Thyroid gland (tissue), 4 donors: ENCODE measurements at regions not wholly inside any gene's neighbourhood (a gene's known extent, or its start where the extent isn't known, plus 50 kb on each side); places are given as distances from the start of the nearest gene placed in this dataset.

Source experiments
- POLR2A ChIP-seq, 2 donors: fragments of 450-650 bp; IDR thresholded peaks; one replicate each; pipeline ENCODE4 v1.6.1; 2017; ENCODE audit warnings: antibody characterized with exemption in 2 of 2, mild to moderate bottlenecking in 2 of 2, moderate library complexity in 1 of 2
- TF ChIP-seq, protein P1 (sequence below), 6 experiments: fragments of 200-600 bp in 3 of 6; fragments of 450-650 bp in 3 of 6; sonication (generic) in 3 of 6; IDR thresholded peaks; one replicate each; pipeline ENCODE4 v1.5.1; 2016 to 2019; ENCODE audit warnings: antibody characterized with exemption in 6 of 6, mild to moderate bottlenecking in 2 of 6, inconsistent platforms in 1 of 6, moderate library complexity in 1 of 6

GRCh38 chr4:126071346-126072333 lies 756.9 kb downstream of the FAT4 start:
- no peak for TF ChIP-seq POLR2A (IDR thresholded peaks at IDR 0.05)
- TF ChIP-seq, protein P1, sequence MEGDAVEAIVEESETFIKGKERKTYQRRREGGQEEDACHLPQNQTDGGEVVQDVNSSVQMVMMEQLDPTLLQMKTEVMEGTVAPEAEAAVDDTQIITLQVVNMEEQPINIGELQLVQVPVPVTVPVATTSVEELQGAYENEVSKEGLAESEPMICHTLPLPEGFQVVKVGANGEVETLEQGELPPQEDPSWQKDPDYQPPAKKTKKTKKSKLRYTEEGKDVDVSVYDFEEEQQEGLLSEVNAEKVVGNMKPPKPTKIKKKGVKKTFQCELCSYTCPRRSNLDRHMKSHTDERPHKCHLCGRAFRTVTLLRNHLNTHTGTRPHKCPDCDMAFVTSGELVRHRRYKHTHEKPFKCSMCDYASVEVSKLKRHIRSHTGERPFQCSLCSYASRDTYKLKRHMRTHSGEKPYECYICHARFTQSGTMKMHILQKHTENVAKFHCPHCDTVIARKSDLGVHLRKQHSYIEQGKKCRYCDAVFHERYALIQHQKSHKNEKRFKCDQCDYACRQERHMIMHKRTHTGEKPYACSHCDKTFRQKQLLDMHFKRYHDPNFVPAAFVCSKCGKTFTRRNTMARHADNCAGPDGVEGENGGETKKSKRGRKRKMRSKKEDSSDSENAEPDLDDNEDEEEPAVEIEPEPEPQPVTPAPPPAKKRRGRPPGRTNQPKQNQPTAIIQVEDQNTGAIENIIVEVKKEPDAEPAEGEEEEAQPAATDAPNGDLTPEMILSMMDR (IDR thresholded peaks at IDR 0.05), result no peak
